ENCODE measurements at regions not wholly inside any gene's neighbourhood (a gene's known extent, or its start where the extent isn't known, plus 50 kb on each side); places are given as distances from the start of the nearest gene placed in this dataset.

DNA sequence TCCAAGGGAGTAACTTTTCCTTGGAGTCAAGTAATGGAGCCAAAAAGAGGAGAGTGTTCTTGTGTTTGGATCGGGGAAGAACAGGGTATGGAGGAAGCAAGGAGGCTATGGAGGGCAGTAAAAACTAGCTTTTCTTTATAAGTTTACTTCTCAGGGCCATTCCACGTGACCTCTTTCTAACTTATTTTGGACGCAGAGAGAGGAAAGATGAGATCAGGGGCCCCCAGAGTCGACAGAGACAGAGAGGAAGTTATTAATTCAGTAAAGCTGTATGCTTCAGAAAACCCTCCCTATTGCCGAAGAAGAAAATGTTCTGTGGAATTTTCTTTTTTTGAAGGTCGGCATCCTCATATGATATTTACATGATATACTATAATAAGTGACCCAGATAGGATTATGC is 233.8 kb upstream of the MPDZ start:
- H3K27ac ChIP-seq (ENCODE audit: low read length) = no peak overlapping the region
- in situ Hi-C loops (cut with HindIII; ENCODE audit: low pct_unique_long_range_greater_than_20kb, low sequenced_read_pairs) = no loop called here
- POLR2A ChIA-PET = no interaction called here

DNA sequence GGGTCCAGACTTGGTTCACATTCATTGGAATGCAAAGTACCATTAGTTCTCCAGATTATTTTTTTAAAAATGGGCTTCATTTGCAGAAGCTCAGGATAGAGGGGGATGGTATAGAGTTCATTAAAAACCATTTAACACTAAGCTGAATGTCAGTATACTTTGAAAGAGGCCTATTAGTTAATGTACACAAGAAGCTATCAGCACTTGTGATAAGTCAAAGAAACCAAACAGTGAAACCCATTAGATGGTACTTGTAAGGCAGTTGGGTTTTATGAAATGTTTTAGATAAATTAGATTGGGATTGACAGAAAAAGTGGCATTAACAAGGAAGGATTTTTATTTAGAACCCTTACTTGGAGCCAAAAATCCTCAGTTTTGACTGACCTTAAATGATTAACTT is 229.2 kb upstream of the MPDZ start:
- Histone ChIP-seq H3K36me3 (ENCODE audit: control insufficient read depth, insufficient read depth, low read length) (no peaks in the 10 kb centered on the region), H3K27ac (ENCODE audit: low read length) (no peak overlapping the region), H3K4me1 (ENCODE audit: control insufficient read depth, insufficient read depth, low read length) (no peaks in the 10 kb centered on the region), H3K4me3 (ENCODE audit: low read depth in 2 of 2, low read length in 2 of 2) (no peak overlapping the region), H3K9me3 (ENCODE audit: control insufficient read depth, insufficient read depth, low read depth, low read length) (no peaks in the 10 kb centered on the region), H3K27me3 (ENCODE audit: control insufficient read depth, insufficient read depth, low read length) (no peaks in the 10 kb centered on the region)
- intact Hi-C loops (cut with micrococcal nuclease; ENCODE audit: unreplicated experiment) = no loop called here
- ChIA-PET CTCF (no interaction called here), POLR2A (no interaction called here)
- no TSS peak for BruUV-seq (replicated peaks)
- in situ Hi-C loops (cut with HindIII; ENCODE audit: low pct_unique_long_range_greater_than_20kb, low sequenced_read_pairs) = no loop called here
- DNase-seq (ENCODE audit: low read depth, low spot score) (no peak), ATAC-seq (no peak)
- TF ChIP-seq SIN3A (IDR thresholded peaks at IDR 0.05; ENCODE audit: borderline replicate concordance, insufficient read depth, low read depth, low read length) (no peak), POLR2AphosphoS5 (IDR thresholded peaks at IDR 0.05; ENCODE audit: low read depth, low read length) (no peak), TCF7L2 (IDR thresholded peaks at IDR 0.05; ENCODE audit: low read depth, low read length) (no peak)
- TF ChIP-seq, protein P1, sequence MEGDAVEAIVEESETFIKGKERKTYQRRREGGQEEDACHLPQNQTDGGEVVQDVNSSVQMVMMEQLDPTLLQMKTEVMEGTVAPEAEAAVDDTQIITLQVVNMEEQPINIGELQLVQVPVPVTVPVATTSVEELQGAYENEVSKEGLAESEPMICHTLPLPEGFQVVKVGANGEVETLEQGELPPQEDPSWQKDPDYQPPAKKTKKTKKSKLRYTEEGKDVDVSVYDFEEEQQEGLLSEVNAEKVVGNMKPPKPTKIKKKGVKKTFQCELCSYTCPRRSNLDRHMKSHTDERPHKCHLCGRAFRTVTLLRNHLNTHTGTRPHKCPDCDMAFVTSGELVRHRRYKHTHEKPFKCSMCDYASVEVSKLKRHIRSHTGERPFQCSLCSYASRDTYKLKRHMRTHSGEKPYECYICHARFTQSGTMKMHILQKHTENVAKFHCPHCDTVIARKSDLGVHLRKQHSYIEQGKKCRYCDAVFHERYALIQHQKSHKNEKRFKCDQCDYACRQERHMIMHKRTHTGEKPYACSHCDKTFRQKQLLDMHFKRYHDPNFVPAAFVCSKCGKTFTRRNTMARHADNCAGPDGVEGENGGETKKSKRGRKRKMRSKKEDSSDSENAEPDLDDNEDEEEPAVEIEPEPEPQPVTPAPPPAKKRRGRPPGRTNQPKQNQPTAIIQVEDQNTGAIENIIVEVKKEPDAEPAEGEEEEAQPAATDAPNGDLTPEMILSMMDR (IDR thresholded peaks at IDR 0.05) = no peak
- TF ChIP-seq, protein P2, sequence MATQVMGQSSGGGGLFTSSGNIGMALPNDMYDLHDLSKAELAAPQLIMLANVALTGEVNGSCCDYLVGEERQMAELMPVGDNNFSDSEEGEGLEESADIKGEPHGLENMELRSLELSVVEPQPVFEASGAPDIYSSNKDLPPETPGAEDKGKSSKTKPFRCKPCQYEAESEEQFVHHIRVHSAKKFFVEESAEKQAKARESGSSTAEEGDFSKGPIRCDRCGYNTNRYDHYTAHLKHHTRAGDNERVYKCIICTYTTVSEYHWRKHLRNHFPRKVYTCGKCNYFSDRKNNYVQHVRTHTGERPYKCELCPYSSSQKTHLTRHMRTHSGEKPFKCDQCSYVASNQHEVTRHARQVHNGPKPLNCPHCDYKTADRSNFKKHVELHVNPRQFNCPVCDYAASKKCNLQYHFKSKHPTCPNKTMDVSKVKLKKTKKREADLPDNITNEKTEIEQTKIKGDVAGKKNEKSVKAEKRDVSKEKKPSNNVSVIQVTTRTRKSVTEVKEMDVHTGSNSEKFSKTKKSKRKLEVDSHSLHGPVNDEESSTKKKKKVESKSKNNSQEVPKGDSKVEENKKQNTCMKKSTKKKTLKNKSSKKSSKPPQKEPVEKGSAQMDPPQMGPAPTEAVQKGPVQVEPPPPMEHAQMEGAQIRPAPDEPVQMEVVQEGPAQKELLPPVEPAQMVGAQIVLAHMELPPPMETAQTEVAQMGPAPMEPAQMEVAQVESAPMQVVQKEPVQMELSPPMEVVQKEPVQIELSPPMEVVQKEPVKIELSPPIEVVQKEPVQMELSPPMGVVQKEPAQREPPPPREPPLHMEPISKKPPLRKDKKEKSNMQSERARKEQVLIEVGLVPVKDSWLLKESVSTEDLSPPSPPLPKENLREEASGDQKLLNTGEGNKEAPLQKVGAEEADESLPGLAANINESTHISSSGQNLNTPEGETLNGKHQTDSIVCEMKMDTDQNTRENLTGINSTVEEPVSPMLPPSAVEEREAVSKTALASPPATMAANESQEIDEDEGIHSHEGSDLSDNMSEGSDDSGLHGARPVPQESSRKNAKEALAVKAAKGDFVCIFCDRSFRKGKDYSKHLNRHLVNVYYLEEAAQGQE (IDR thresholded peaks at IDR 0.05; ENCODE audit: insufficient read depth in 1 of 2, low read depth in 2 of 2, low read length in 1 of 2) = no peak

More for the DNA sequence above, 233.8 kb upstream of the MPDZ start:
- H3K27me3 ChIP-seq (ENCODE audit: control insufficient read depth, insufficient read depth, low read length) = no peaks in the 10 kb centered on the region
- DNase-seq (ENCODE audit: low read depth, low spot score) = no peak
- intact Hi-C loops (cut with micrococcal nuclease; ENCODE audit: unreplicated experiment) = no loop called here
- ATAC-seq = no peak
- no peaks in the 10 kb centered on the region for H3K4me1 ChIP-seq (ENCODE audit: control insufficient read depth, insufficient read depth, low read length)
- CTCF ChIA-PET = no interaction called here
- H3K9me3 ChIP-seq (ENCODE audit: control insufficient read depth, insufficient read depth, low read depth, low read length) = no peaks in the 10 kb centered on the region
- BruUV-seq (replicated peaks) = no TSS peak
- TF ChIP-seq POLR2AphosphoS5 (IDR thresholded peaks at IDR 0.05; ENCODE audit: low read depth, low read length) (no peak), TCF7L2 (IDR thresholded peaks at IDR 0.05; ENCODE audit: low read depth, low read length) (no peak), SIN3A (IDR thresholded peaks at IDR 0.05; ENCODE audit: borderline replicate concordance, insufficient read depth, low read depth, low read length) (no peak)
- TF ChIP-seq, protein P2 (IDR thresholded peaks at IDR 0.05; ENCODE audit: insufficient read depth in 1 of 2, low read depth in 2 of 2, low read length in 1 of 2) = no peak
- TF ChIP-seq, protein P1 (IDR thresholded peaks at IDR 0.05) = no peak
- no peak overlapping the region for H3K4me3 ChIP-seq (ENCODE audit: low read depth in 2 of 2, low read length in 2 of 2)
- H3K36me3 ChIP-seq (ENCODE audit: control insufficient read depth, insufficient read depth, low read length) = no peaks in the 10 kb centered on the region
